OCI-LY1 (cell line): ENCODE measurements at regions not wholly inside any gene's neighbourhood (a gene's known extent, or its start where the extent isn't known, plus 50 kb on each side); places are given as distances from the start of the nearest gene placed in this dataset.

ENCODE experiments used
- H2AFZ ChIP-seq: fragments of 200-600 bp; sonication (generic), shearing (Covaris generic); 2 replicates; pipeline ENCODE4 v1.6.0; 2014; ENCODE audit warnings: antibody characterized with exemption, mild to moderate bottlenecking, low read length
- H3F3A ChIP-seq: fragments of 200-600 bp; sonication (generic), shearing (Covaris generic); 2 replicates; pipeline ENCODE4 v1.6.0; 2014; ENCODE audit warnings: mild to moderate bottlenecking, antibody characterized with exemption, low read length, moderate library complexity; ENCODE audit not compliant: insufficient read depth
- H3K27ac ChIP-seq: fragments of 200-600 bp; sonication (generic); 2 replicates; pipeline ENCODE4 v1.5.1; 2014; ENCODE audit warnings: low read length, mixed run types, mild to moderate bottlenecking, low read depth; ENCODE audit not compliant: poor library complexity, severe bottlenecking
- H3K27me3 ChIP-seq: fragments of 200-600 bp; sonication (generic); 2 replicates; pipeline ENCODE4 v1.6.0; 2014; ENCODE audit warnings: antibody characterized with exemption, mild to moderate bottlenecking, low read length, moderate library complexity; ENCODE audit not compliant: insufficient read depth
- H3K36me3 ChIP-seq: fragments of 200-600 bp; sonication (generic); 2 replicates; pipeline ENCODE4 v1.6.1; 2014; ENCODE audit warnings: mild to moderate bottlenecking, antibody characterized with exemption, low read length, moderate library complexity, mixed read lengths; ENCODE audit not compliant: insufficient read depth
- H3K4me1 ChIP-seq: fragments of 200-600 bp; sonication (generic); 2 replicates; pipeline ENCODE4 v1.5.1; 2014; ENCODE audit warnings: mild to moderate bottlenecking, low read length, moderate library complexity; ENCODE audit not compliant: insufficient read depth, severe bottlenecking
- H3K4me2 ChIP-seq: fragments of 200-600 bp; sonication (generic), shearing (Covaris generic); 2 replicates; pipeline ENCODE4 v1.6.1; 2014; ENCODE audit warnings: low read length
- H3K4me3 ChIP-seq: fragments of 200-600 bp; sonication (generic); 2 replicates; pipeline ENCODE4 v1.5.1; 2014; ENCODE audit warnings: low read length, low read depth, mild to moderate bottlenecking, mixed read lengths; ENCODE audit not compliant: poor library complexity, severe bottlenecking
- H3K79me2 ChIP-seq: fragments of 200-600 bp; shearing (Covaris generic); 2 replicates; pipeline ENCODE4 v1.6.1; 2016; ENCODE audit warnings: mixed run types, low read length, mixed read lengths; ENCODE audit not compliant: insufficient read depth
- H3K9ac ChIP-seq: fragments of 200-600 bp; sonication (generic), shearing (Covaris generic); 2 replicates; pipeline ENCODE4 v1.6.1; 2014; ENCODE audit warnings: mild to moderate bottlenecking, low read length, mixed read lengths
- H3K9me2 ChIP-seq: fragments of 200-600 bp; sonication (generic), shearing (Covaris generic); 2 replicates; pipeline ENCODE4 v1.6.1; 2014; ENCODE audit warnings: low read depth, mild to moderate bottlenecking, low read length, mixed read lengths
- H3K9me3 ChIP-seq: fragments of 200-600 bp; shearing (Covaris generic); 2 replicates; pipeline ENCODE4 v1.6.1; 2014; ENCODE audit warnings: low read length, mixed read lengths
- H4K20me1 ChIP-seq: fragments of 200-600 bp; sonication (generic), shearing (Covaris generic); 2 replicates; pipeline ENCODE4 v1.6.0; 2016; ENCODE audit warnings: mild to moderate bottlenecking, low read length; ENCODE audit not compliant: insufficient read depth
- EZH2 ChIP-seq: fragments of 200-600 bp; sonication (generic), shearing (Covaris generic); IDR thresholded peaks from 2 replicates; pipeline ENCODE4 v1.8.0; 2017; ENCODE audit warnings: borderline replicate concordance, mixed run types, mild to moderate bottlenecking, antibody characterized with exemption, low read length, moderate library complexity, mixed read lengths
- TF ChIP-seq, protein P1 (sequence below): fragments of 200-600 bp; sonication (generic), shearing (Covaris generic); IDR thresholded peaks from 2 replicates; pipeline ENCODE4 v1.5.1; 2017; ENCODE audit warnings: mild to moderate bottlenecking, antibody characterized with exemption, low read length, moderate library complexity, mixed read lengths

- Histone ChIP-seq H3K4me1 (no peaks in the 10 kb centered on the region), H3K9ac (no peak overlapping the region), H3K36me3 (no peaks in the 10 kb centered on the region), H3K9me2 (no peaks in the 10 kb centered on the region), H3K9me3 (no peaks in the 10 kb centered on the region), H3K79me2 (no peaks in the 10 kb centered on the region), H2AFZ (no peak overlapping the region), H3K27ac (no peak overlapping the region), H3K4me2 (no peak overlapping the region), H3F3A (no peaks in the 10 kb centered on the region), H4K20me1 (no peaks in the 10 kb centered on the region), H3K27me3 (no peaks in the 10 kb centered on the region), H3K4me3 (no peak overlapping the region)
- TF ChIP-seq EZH2, result no peak
- TF ChIP-seq, protein P1, sequence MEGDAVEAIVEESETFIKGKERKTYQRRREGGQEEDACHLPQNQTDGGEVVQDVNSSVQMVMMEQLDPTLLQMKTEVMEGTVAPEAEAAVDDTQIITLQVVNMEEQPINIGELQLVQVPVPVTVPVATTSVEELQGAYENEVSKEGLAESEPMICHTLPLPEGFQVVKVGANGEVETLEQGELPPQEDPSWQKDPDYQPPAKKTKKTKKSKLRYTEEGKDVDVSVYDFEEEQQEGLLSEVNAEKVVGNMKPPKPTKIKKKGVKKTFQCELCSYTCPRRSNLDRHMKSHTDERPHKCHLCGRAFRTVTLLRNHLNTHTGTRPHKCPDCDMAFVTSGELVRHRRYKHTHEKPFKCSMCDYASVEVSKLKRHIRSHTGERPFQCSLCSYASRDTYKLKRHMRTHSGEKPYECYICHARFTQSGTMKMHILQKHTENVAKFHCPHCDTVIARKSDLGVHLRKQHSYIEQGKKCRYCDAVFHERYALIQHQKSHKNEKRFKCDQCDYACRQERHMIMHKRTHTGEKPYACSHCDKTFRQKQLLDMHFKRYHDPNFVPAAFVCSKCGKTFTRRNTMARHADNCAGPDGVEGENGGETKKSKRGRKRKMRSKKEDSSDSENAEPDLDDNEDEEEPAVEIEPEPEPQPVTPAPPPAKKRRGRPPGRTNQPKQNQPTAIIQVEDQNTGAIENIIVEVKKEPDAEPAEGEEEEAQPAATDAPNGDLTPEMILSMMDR, result no peak
Measured at GRCh38 chr7:90111-91063, 102.0 kb upstream of the FAM20C start.

DNA sequence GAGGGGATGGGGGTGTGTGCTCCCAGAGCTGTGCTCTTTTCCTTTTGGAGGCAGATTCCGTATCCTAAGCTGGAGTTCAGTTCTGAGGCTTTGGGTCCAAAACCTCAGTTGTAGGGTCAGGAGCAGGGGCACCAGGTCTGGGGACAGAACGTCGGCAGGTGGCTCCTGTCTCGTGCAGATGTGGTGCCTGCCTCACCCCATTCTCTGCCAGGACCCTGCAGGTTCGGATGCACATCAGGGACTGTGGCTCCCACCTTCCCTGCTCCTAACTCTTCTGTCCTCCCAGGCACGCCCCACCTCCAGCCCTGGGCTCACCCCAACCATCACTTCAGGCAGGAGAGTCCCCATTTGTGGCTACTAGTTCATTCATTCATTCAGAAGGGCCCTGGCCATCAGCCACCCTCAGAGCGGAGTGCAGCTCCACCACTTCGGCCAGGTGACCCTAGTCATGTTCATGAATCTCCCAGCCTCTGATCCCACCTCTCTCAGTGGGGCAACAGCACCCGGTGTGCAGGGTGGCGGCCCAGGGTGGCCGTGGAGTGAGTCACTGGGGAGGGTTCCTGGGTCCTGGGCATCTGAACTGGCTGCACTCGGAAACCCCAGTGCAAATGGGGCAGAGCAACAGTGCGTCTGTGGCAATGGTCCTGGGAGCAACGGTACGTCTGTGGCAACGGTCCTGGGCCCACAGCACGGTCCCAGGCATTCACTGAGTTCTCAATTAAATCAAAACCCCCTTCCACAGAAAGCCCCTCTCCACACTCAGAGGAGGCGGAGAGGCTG lies 100.8 kb upstream of the FAM20C start:
- TF ChIP-seq, protein P1, result no peak
- no peak for TF ChIP-seq EZH2
- H3F3A ChIP-seq, result no peaks in the 10 kb centered on the region

DNA sequence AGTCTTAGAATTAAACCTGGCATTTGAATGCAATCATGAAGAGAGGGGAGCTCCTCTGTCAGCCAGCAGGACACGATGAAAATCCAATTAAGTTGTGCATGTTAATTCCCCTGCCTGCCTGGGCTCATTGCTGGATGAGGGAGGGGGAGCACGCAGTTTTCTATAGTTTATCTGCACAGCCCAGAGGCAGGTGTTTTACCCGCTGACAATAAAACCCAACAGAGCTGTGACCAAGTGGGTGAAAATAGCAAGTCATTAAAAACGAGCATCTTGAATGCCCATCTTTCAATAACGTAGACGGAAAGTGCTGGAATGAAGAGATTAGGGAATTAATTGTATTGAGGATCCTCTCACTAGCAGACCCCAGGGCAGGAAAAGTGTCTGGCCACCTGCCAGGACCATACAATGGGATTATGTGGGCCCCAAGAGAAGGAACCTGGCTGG lies 100.1 kb upstream of the FAM20C start:
- Histone ChIP-seq H3K4me3 (no peak overlapping the region), H3K27ac (no peak overlapping the region), H3K4me2 (no peak overlapping the region), H4K20me1 (no peaks in the 10 kb centered on the region), H3K9ac (no peak overlapping the region), H3K27me3 (no peaks in the 10 kb centered on the region), H2AFZ (no peak overlapping the region), H3K9me2 (no peaks in the 10 kb centered on the region), H3K4me1 (no peaks in the 10 kb centered on the region), H3K36me3 (no peaks in the 10 kb centered on the region), H3F3A (no peaks in the 10 kb centered on the region), H3K9me3 (no peaks in the 10 kb centered on the region), H3K79me2 (no peaks in the 10 kb centered on the region)
- TF ChIP-seq EZH2, result no peak
- TF ChIP-seq, protein P1, result no peak

More for the DNA sequence above, 100.8 kb upstream of the FAM20C start:
- no peak overlapping the region for H3K4me2 ChIP-seq
- no peak overlapping the region for H3K27ac ChIP-seq
- H3K9ac ChIP-seq, result no peak overlapping the region
- H3K79me2 ChIP-seq, result no peaks in the 10 kb centered on the region
- H3K4me1 ChIP-seq, result no peaks in the 10 kb centered on the region
- H2AFZ ChIP-seq, result no peak overlapping the region
- H3K36me3 ChIP-seq, result no peaks in the 10 kb centered on the region
- no peaks in the 10 kb centered on the region for H3K27me3 ChIP-seq
- H3K9me2 ChIP-seq, result no peaks in the 10 kb centered on the region
- H4K20me1 ChIP-seq, result no peaks in the 10 kb centered on the region
- H3K4me3 ChIP-seq, result no peak overlapping the region
- no peaks in the 10 kb centered on the region for H3K9me3 ChIP-seq
